Posterior vena cava (tissue), 2 donors: ENCODE measurements at regions not wholly inside any gene's neighbourhood (a gene's known extent, or its start where the extent isn't known, plus 50 kb on each side); places are given as distances from the start of the nearest gene placed in this dataset.

Experiments used
- DNase-seq: peaks from one replicate; pipeline ENCODE4 v3.0.0-alpha.2; 2020; ENCODE audit warnings: low spot score
- intact Hi-C, 2 donors: fragments of 100-400 bp; cut with DNase I; formaldehyde crosslinking; loops; one replicate each; pipeline versions ENCODE4 v1.14.1 to v1.14.2; 2022 to 2023
- donor health status: DM: yes; HTN: yes; CAD: no.
- donor health status: DM: yes; HTN: yes; CAD: no.

DNA sequence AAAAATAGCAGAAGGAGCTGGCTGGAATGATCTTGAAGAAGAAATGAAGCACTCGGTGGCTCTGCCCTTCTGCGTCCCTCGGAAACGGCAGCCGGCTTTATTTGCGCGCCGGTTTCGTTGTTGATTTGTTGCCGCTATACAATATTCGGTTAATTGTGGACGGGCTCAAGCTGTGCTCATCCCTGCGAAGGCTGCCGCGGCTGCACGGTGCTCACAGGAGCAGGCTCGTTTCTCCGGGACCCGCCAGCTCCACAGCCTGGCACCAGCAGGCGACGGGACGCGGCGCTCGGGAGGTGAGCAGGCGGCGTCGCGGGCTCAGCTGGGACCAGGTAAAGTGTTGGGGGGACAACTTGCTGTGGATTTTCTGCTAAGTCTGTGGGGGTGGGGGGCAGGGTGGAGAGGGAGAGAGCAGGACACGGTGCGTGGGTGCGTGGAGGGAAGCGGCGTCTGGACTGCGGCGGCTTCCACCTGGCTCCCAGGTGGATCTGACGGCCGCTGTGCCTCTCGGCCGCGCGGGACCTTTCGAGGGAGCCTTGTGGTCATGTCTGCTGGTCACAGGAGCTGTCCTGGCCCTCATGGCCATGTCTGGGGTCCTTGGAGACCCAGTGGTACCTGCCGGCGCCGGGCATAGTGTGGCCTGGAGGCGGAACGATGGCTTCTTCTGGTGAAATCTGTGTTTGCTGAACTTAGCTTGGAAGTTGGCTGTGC lies 90.9 kb downstream of the TEX29 start:
- intact Hi-C loops = no loop called here
- peak; percentile 52 for DNase-seq

DNA sequence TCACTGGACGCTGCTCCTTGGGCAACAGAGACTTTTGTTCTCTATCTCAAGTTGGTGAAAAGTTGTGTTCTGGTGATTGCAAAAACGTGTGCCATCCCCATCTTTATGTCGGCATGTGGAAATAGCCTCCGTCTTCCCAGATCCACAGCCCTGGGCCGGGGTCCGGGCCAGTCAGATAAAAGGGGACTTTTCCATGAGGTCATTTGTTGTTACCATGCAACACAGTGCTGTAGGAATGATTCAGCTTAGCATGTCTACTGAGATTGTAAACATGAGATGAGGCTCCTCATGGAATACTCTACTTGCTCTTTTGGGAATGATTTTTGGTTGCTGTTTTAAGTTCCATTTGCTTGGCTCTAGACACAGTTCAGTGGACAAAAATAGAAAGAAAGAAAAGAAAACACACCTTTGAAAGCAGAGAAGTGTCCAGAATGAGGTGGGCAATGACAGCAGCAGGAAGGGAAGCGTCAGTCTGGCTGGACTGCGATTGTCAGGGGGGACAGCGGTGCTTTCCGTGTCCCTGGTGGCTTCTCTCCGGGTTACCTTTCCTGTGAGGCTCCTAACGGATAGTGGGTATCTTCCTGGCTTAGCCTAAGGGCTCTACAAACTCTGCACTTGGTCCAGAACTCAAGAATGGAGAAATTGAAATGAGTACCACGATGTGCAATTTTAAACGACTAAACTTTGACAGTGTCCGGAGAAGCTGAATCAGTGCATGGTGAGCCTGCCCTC lies 91.6 kb downstream of the TEX29 start:
- DNase-seq = no peak
- intact Hi-C loops = no loop called here

DNA sequence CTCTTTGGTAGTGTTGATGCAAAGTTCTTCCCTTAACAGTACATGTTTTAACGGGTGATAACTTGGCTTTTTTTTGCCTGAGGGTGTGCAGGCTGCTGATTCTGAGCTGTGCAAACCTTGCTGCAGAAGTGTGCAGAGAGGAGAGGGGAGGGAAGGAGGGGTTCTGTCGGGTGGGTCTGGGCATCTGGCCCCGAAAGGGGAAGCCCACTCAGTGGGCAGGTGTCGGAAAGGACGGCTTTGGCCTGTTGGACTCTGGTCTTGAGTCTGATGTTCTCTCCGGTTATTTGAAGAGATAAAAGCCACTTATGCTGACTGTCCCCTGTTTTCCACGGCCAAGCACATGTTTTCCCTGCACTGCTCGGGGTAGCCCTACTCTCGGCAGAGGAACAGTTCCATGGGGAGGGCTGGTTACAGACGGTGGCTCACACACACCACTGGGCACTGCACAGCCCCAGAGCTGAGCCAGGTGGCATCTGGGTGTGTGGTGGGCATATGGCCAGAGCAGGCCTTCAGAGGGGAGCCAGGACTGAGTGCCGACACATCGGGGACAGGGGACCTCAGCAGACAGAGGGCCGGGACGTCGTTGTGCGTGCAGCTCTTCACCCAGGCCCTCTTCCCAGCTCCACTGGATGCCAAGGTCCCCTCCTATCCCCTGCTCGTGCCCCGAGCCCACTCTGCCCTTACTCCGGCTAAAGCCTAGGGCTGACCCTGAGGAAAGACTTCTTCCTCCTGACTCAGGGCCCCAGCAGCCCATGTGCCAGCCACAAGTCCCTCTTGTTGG lies 93.2 kb downstream of the TEX29 start:
- intact Hi-C loops = no loop called here
- no peak for DNase-seq

DNA sequence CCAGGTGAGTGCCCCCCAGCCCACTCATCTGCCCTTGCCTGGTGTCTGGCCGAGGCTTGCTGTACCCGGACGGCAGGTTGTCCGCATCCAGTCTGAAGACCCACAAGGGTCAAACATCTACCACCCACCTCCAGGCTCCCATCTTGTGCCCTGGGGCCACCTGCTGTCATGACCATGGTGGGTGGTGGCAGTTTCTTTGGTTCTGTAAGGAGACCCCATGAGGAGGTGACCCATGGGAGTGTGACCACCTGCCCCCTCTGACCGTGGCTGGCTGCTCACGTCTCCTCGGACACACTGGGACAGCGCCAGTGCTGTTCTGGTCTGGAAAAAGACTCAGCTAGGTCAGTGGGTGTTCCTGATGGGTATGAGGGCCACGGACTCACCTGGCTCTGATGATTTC lies 93.9 kb downstream of the TEX29 start:
- peak; percentile 62 for DNase-seq

GRCh38 chr13:111415246-111415645 lies 94.8 kb downstream of the TEX29 start:
- no peak for DNase-seq
- intact Hi-C loops = no loop called here

More for the DNA sequence above, 93.9 kb downstream of the TEX29 start:
- intact Hi-C loops = no loop called here

DNA sequence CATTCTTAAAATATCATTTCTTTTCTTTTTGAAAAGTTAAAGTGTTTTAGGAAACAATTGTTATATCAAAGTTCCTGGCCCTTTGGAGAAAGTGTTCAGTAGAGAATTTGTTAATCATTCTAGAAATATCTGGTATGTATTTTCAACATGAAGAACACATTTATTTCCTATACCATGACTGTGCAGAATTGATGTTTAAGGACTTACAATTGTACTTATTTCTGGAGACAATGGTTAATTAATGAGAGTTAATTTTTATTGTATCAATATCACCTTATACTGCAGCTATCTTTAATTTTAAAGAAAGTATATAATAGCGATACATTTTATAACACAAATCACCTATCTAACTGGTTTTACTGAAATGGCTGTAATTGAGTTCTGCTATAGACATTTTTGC lies 95.3 kb downstream of the TEX29 start:
- no peak for DNase-seq
- intact Hi-C loops = no loop called here

- intact Hi-C loops = no loop called here
- DNase-seq = no peak
Observed at GRCh38 chr13:111418101-111418500, 97.7 kb downstream of the TEX29 start.

GRCh38 chr13:111420113-111420876 lies 99.9 kb downstream of the TEX29 start:
- intact Hi-C loops = no loop called here
- DNase-seq = peak; percentile 62

GRCh38 chr13:111421216-111421615 lies 100.8 kb downstream of the TEX29 start:
- DNase-seq = peak; percentile 53
- intact Hi-C loops = no loop called here

- no peak for DNase-seq
- intact Hi-C loops = no loop called here
Observed at GRCh38 chr13:111422348-111422747, 101.9 kb downstream of the TEX29 start.

GRCh38 chr13:111423168-111423785 lies 102.8 kb downstream of the TEX29 start:
- intact Hi-C loops = no loop called here
- no peak for DNase-seq

GRCh38 chr13:111424134-111424533 lies 103.7 kb downstream of the TEX29 start:
- intact Hi-C loops = no loop called here
- DNase-seq = no peak

DNA sequence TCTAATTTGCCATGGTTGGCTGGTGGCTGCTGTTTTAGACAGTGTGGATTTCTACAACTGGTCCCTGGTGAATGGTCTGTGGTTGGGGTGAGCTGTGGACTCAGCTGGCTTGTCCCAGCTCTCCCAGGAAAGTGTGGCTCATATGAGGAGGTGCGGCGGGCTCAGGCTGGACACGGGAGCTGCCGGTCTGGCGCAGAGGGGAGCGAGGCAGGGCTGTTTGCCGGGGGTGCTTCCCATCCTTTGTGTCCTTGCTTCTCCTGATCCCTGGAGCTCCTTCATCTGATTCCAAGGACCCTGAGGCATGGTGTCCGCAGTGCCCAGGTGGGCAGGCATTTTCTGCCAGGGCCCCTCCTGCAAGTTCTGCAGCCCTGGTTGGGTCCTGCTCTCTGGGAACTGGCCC lies 104.9 kb downstream of the TEX29 start:
- intact Hi-C loops = no loop called here
- no peak for DNase-seq

GRCh38 chr13:111429064-111429558 lies 108.7 kb downstream of the TEX29 start:
- intact Hi-C loops = no loop called here
- DNase-seq = no peak

DNA sequence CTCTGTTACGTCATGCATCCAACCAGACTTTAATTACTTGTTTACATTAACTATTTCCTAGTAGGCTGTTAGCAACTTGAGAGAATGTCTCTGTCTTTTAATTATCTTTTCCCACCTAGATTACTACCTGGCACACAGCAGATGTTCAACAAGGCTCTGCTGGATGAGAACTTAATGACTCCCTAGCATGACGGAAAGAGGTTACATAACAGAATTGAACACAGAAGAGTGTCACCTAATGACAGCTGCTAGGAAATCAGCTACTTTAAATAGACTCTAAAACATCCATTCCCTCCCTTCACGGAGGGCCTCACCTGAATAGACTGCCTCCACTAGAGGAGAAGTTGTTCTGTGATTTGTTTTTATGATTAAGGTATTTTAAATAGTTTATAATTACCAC lies 110.8 kb downstream of the TEX29 start:
- intact Hi-C loops = no loop called here
- no peak for DNase-seq

DNA sequence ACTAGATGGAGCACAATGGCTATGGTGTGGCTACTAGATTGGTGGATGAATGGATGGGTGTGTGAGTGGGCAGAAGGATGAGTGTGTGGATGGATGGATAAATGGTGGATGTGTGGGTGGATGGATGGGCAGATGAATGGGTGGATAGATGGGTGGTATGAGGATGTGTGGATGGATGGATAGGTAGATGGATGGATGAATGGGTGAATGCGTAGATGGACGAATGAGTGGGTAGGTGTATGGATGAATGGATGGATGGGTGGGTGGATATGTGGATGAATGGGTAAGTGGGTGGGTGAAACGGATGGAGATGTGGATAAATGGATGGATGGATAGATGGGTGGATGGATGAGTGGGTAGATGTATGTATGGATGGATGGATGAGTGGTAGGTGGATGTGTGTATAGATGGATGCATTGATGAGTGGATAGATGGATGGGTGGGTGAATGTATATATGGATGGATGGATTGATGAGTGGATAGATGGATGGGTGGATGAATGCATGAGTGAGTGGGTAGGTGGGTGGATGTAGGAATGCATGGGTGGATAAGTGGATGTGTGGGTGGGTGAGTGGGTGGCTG lies 114.2 kb downstream of the TEX29 start:
- intact Hi-C loops = no loop called here
- DNase-seq = no peak

GRCh38 chr13:111436446-111436845 lies 116.0 kb downstream of the TEX29 start:
- DNase-seq = no peak
- intact Hi-C loops = no loop called here

GRCh38 chr13:111437417-111437816 lies 117.0 kb downstream of the TEX29 start:
- DNase-seq = peak; percentile 78
- intact Hi-C loops = no loop called here
